ENCODE measurements at regions not wholly inside any gene's neighbourhood (a gene's known extent, or its start where the extent isn't known, plus 50 kb on each side); places are given as distances from the start of the nearest gene placed in this dataset.
"Not testable (repeated sequence)": the region's sequence is repeated elsewhere in the genome, so short reads cannot be mapped to it uniquely, and the experiment has no call there.

GRCh38 chr3:18185624-18186023, 239.5 kb downstream of the SATB1 start:
- no peak for DNase-seq

- DNase-seq: not testable (repeated sequence)
Observed at GRCh38 chr3:18182923-18183322, 242.2 kb downstream of the SATB1 start.

- no peak for DNase-seq
Observed at GRCh38 chr3:18179521-18179920, 245.6 kb downstream of the SATB1 start.

GRCh38 chr3:18177271-18177670, 247.9 kb downstream of the SATB1 start:
- no peak for DNase-seq

GRCh38 chr3:18173891-18174290, 251.2 kb downstream of the SATB1 start:
- DNase-seq: not testable (repeated sequence)

GRCh38 chr3:18159681-18160080, 265.5 kb downstream of the SATB1 start:
- DNase-seq: no peak

- DNase-seq: no peak
Observed at GRCh38 chr3:18153571-18154173, 271.5 kb downstream of the SATB1 start.

- no peak for DNase-seq
Observed at GRCh38 chr3:18151199-18151598, 273.9 kb downstream of the SATB1 start.

GRCh38 chr3:18149935-18150334, 275.2 kb downstream of the SATB1 start:
- DNase-seq: no peak

GRCh38 chr3:18149386-18149785, 275.8 kb downstream of the SATB1 start:
- no peak for DNase-seq

- no peak for DNase-seq
Observed at GRCh38 chr3:18144571-18144970, 280.6 kb downstream of the SATB1 start.

GRCh38 chr3:18143258-18143780, 281.8 kb downstream of the SATB1 start:
- DNase-seq: no peak

GRCh38 chr3:18137958-18138357, 287.2 kb downstream of the SATB1 start:
- DNase-seq: no peak

- DNase-seq: no peak
Observed at GRCh38 chr3:18135060-18135814, 289.9 kb downstream of the SATB1 start.

GRCh38 chr3:18134386-18135059, 290.6 kb downstream of the SATB1 start:
- DNase-seq: no peak

- DNase-seq: no peak
Observed at GRCh38 chr3:18132991-18133390, 292.1 kb downstream of the SATB1 start.

GRCh38 chr3:18127859-18128681, 297.1 kb downstream of the SATB1 start:
- DNase-seq: no peak

GRCh38 chr3:18127174-18127858, 297.8 kb downstream of the SATB1 start:
- no peak for DNase-seq

GRCh38 chr3:18126772-18127171, 298.4 kb downstream of the SATB1 start:
- no peak for DNase-seq

GRCh38 chr3:18124501-18124900, 300.6 kb downstream of the SATB1 start:
- DNase-seq: no peak

GRCh38 chr3:18122264-18122663, 302.9 kb downstream of the SATB1 start:
- DNase-seq: no peak

- no peak for DNase-seq
Observed at GRCh38 chr3:18121020-18121419, 304.1 kb downstream of the SATB1 start.
